ENCODE measurements at regions not wholly inside any gene's neighbourhood (a gene's known extent, or its start where the extent isn't known, plus 50 kb on each side); places are given as distances from the start of the nearest gene placed in this dataset.

- TF ChIP-seq CTCF (IDR thresholded peaks at IDR 0.05) (no peak), POLR2A (IDR thresholded peaks at IDR 0.05) (no peak), POLR2AphosphoS5 (IDR thresholded peaks at IDR 0.05) (no peak)
Measured at GRCh38 chr5:2536632-2537377, 214.7 kb downstream of the IRX2 start.
